IgD-negative memory B cell (primary cell): ENCODE measurements at regions not wholly inside any gene's neighbourhood (a gene's known extent, or its start where the extent isn't known, plus 50 kb on each side); places are given as distances from the start of the nearest gene placed in this dataset.

Experiments used
- H3K27ac Mint-ChIP-seq, 3 donors: one replicate each; pipeline ENCODE4 v1.8.0; 2020 to 2022; ENCODE audit warnings: mild to moderate bottlenecking in 3 of 3, mixed read lengths in 3 of 3, moderate library complexity in 1 of 3
- H3K27me3 Mint-ChIP-seq: one replicate; pipeline ENCODE4 v1.8.0; 2021; ENCODE audit warnings: mixed read lengths
- H3K36me3 Mint-ChIP-seq: one replicate; pipeline ENCODE4 v1.8.0; 2020; ENCODE audit warnings: mild to moderate bottlenecking, mixed read lengths
- H3K4me1 Mint-ChIP-seq, 3 donors: one replicate each; pipeline ENCODE4 v1.8.0; 2020 to 2022; ENCODE audit warnings: mixed read lengths in 3 of 3, mild to moderate bottlenecking in 1 of 3
- H3K4me3 Mint-ChIP-seq, 4 donors: one replicate each; pipeline ENCODE4 v1.8.0; 2020 to 2022; ENCODE audit warnings: mild to moderate bottlenecking in 4 of 4, mixed read lengths in 4 of 4, moderate library complexity in 3 of 4
- H3K9me3 Mint-ChIP-seq, 3 donors: one replicate each; pipeline ENCODE4 v1.8.0; 2020 to 2021; ENCODE audit warnings: mixed read lengths in 3 of 3, mild to moderate bottlenecking in 1 of 3

GRCh38 chr12:116497051-116497591 lies 62.1 kb upstream of the MAP1LC3B2 start:
- peaks cover 4% of the 10 kb centered on the region for H3K27me3 Mint-ChIP-seq
- H3K4me1 Mint-ChIP-seq: peaks cover 0 to 6% (median 3%) of the 10 kb centered on the region in 3 donors
- H3K9me3 Mint-ChIP-seq: peaks cover 0 to 4% (median 0%) of the 10 kb centered on the region in 3 donors
- H3K4me3 Mint-ChIP-seq: no peak overlapping the region
- H3K36me3 Mint-ChIP-seq: peaks cover 2% of the 10 kb centered on the region
- H3K27ac Mint-ChIP-seq: no peak overlapping the region

GRCh38 chr12:116498471-116498870 lies 60.7 kb upstream of the MAP1LC3B2 start:
- H3K27ac Mint-ChIP-seq: no peak overlapping the region
- H3K4me1 Mint-ChIP-seq: peaks cover 0 to 6% (median 3%) of the 10 kb centered on the region in 3 donors
- peaks cover 6% of the 10 kb centered on the region for H3K27me3 Mint-ChIP-seq
- no peaks in the 10 kb centered on the region for H3K36me3 Mint-ChIP-seq
- no peaks in the 10 kb centered on the region for H3K9me3 Mint-ChIP-seq
- no peak overlapping the region for H3K4me3 Mint-ChIP-seq

DNA sequence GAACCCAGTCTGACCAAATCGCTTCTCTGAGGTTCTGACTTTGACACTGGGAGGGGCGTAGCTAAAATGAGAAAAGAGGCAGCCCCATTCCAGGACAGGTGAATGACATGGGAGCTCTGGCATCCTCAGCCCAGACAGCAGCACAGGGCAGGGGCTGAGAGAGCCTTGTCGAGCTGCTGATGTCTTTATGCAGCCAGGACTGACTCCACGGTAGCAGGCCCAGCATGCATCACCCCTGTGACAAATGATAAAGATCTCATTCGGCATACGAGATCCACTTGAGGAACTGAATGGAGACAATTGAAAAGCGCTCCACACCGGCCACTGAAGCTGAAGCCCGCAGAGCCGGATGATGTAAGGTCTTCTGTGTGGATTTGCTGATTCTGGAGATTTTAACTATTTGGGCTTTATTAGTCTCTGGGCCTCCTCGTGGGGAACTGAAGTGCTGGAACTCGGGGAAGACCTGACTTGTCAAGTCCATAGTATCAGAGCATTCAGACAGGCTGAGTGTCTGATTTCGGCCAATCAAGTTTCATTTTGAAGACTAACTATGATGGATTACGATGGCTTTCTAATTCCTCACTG lies 56.9 kb upstream of the MAP1LC3B2 start:
- Mint-ChIP-seq H3K9me3 (no peaks in the 10 kb centered on the region), H3K27ac (no peak overlapping the region), H3K27me3 (peaks cover 8% of the 10 kb centered on the region), H3K4me3 (no peak overlapping the region), H3K36me3 (no peaks in the 10 kb centered on the region), H3K4me1 (peaks cover 2 to 10% (median 5%) of the 10 kb centered on the region in 3 donors)

GRCh38 chr12:116502989-116503496 lies 56.1 kb upstream of the MAP1LC3B2 start:
- Mint-ChIP-seq H3K4me3 (no peak overlapping the region), H3K9me3 (no peaks in the 10 kb centered on the region), H3K27ac (peak overlapping the region in 1 of 3 donors; percentile 50), H3K27me3 (peaks cover 8% of the 10 kb centered on the region), H3K36me3 (no peaks in the 10 kb centered on the region), H3K4me1 (peaks cover 4 to 10% (median 5%) of the 10 kb centered on the region in 3 donors)

- Mint-ChIP-seq H3K27ac (no peak overlapping the region), H3K4me3 (no peak overlapping the region), H3K4me1 (peaks cover 5 to 7% (median 6%) of the 10 kb centered on the region in 3 donors), H3K27me3 (peaks cover 8% of the 10 kb centered on the region), H3K36me3 (no peaks in the 10 kb centered on the region), H3K9me3 (no peaks in the 10 kb centered on the region)
These were observed 54.7 kb upstream of the MAP1LC3B2 start for GRCh38 chr12:116504438-116504837.

GRCh38 chr12:116506697-116507064 lies 52.5 kb upstream of the MAP1LC3B2 start:
- Mint-ChIP-seq H3K27ac (no peak overlapping the region), H3K36me3 (no peaks in the 10 kb centered on the region), H3K4me3 (no peak overlapping the region), H3K9me3 (no peaks in the 10 kb centered on the region), H3K27me3 (peaks cover 7% of the 10 kb centered on the region), H3K4me1 (peaks cover 5 to 7% (median 6%) of the 10 kb centered on the region in 3 donors)

GRCh38 chr12:116508145-116509121 lies 50.7 kb upstream of the MAP1LC3B2 start:
- peak overlapping the region in 1 of 3 donors; percentile 63 for H3K27ac Mint-ChIP-seq

More at GRCh38 chr12:116508145-116509121, 50.7 kb upstream of the MAP1LC3B2 start:
- Mint-ChIP-seq H3K36me3 (peaks cover 2% of the 10 kb centered on the region), H3K4me3 (peak overlapping the region in 3 of 4 donors; percentile 80 to 87 (median 83)), H3K4me1 (peaks cover 5 to 7% (median 6%) of the 10 kb centered on the region in 3 donors), H3K9me3 (no peaks in the 10 kb centered on the region), H3K27me3 (peaks cover 1% of the 10 kb centered on the region)
